ENCODE measurements at regions not wholly inside any gene's neighbourhood (a gene's known extent, or its start where the extent isn't known, plus 50 kb on each side); places are given as distances from the start of the nearest gene placed in this dataset.
"Not testable (repeated sequence)": the region's sequence is repeated elsewhere in the genome, so short reads cannot be mapped to it uniquely, and the experiment has no call there.

GRCh38 chr1:200496937-200497336 is 87.1 kb upstream of the ZNF281 start:
- H3K4me3 ChIP-seq (ENCODE audit: low read depth, low read length), result no peak overlapping the region
- H3K9me3 ChIP-seq (ENCODE audit: control insufficient read depth, insufficient read depth, low read length), result no peaks in the 10 kb centered on the region
- no peaks in the 10 kb centered on the region for H3K27me3 ChIP-seq (ENCODE audit: control insufficient read depth, insufficient read depth, low read length)
- no peak overlapping the region for H3K9ac ChIP-seq (ENCODE audit: low read depth, low read length)
- H3K4me1 ChIP-seq (ENCODE audit: control insufficient read depth, insufficient read depth, low read length), result no peaks in the 10 kb centered on the region
- no peaks in the 10 kb centered on the region for H3K36me3 ChIP-seq (ENCODE audit: control insufficient read depth, insufficient read depth, low read length)

- no peaks in the 10 kb centered on the region for H3K9me3 ChIP-seq (ENCODE audit: control insufficient read depth, insufficient read depth, low read length)
- H3K27me3 ChIP-seq (ENCODE audit: control insufficient read depth, insufficient read depth, low read length), result no peaks in the 10 kb centered on the region
- no peaks in the 10 kb centered on the region for H3K36me3 ChIP-seq (ENCODE audit: control insufficient read depth, insufficient read depth, low read length)
- H3K9ac ChIP-seq (ENCODE audit: low read depth, low read length), result no peak overlapping the region
- H3K4me1 ChIP-seq (ENCODE audit: control insufficient read depth, insufficient read depth, low read length), result no peaks in the 10 kb centered on the region
- no peak overlapping the region for H3K4me3 ChIP-seq (ENCODE audit: low read depth, low read length)
Measured at GRCh38 chr1:200495901-200496300, 86.1 kb upstream of the ZNF281 start.

GRCh38 chr1:200493344-200493743 is 83.5 kb upstream of the ZNF281 start:
- H3K4me3 ChIP-seq (ENCODE audit: low read depth, low read length), result no peak overlapping the region
- no peak overlapping the region for H3K9ac ChIP-seq (ENCODE audit: low read depth, low read length)
- H3K9me3 ChIP-seq (ENCODE audit: control insufficient read depth, insufficient read depth, low read length), result no peaks in the 10 kb centered on the region
- H3K27me3 ChIP-seq (ENCODE audit: control insufficient read depth, insufficient read depth, low read length), result no peaks in the 10 kb centered on the region
- no peaks in the 10 kb centered on the region for H3K36me3 ChIP-seq (ENCODE audit: control insufficient read depth, insufficient read depth, low read length)
- no peaks in the 10 kb centered on the region for H3K4me1 ChIP-seq (ENCODE audit: control insufficient read depth, insufficient read depth, low read length)

- Histone ChIP-seq H3K27me3 (ENCODE audit: control insufficient read depth, insufficient read depth, low read length) (no peaks in the 10 kb centered on the region), H3K36me3 (ENCODE audit: control insufficient read depth, insufficient read depth, low read length) (no peaks in the 10 kb centered on the region), H3K9ac (ENCODE audit: low read depth, low read length) (no peak overlapping the region), H3K9me3 (ENCODE audit: control insufficient read depth, insufficient read depth, low read length) (no peaks in the 10 kb centered on the region), H3K4me1 (ENCODE audit: control insufficient read depth, insufficient read depth, low read length) (no peaks in the 10 kb centered on the region), H3K4me3 (ENCODE audit: low read depth, low read length) (no peak overlapping the region)
Measured at GRCh38 chr1:200491103-200491502, 81.3 kb upstream of the ZNF281 start.

- H3K9me3 ChIP-seq (ENCODE audit: control insufficient read depth, insufficient read depth, low read length), result no peaks in the 10 kb centered on the region
- H3K27me3 ChIP-seq (ENCODE audit: control insufficient read depth, insufficient read depth, low read length), result no peaks in the 10 kb centered on the region
- no peaks in the 10 kb centered on the region for H3K4me1 ChIP-seq (ENCODE audit: control insufficient read depth, insufficient read depth, low read length)
- no peak overlapping the region for H3K4me3 ChIP-seq (ENCODE audit: low read depth, low read length)
- H3K9ac ChIP-seq (ENCODE audit: low read depth, low read length), result no peak overlapping the region
- H3K36me3 ChIP-seq (ENCODE audit: control insufficient read depth, insufficient read depth, low read length), result no peaks in the 10 kb centered on the region
Measured at GRCh38 chr1:200490183-200490582, 80.3 kb upstream of the ZNF281 start.

- Histone ChIP-seq H3K9me3 (ENCODE audit: control insufficient read depth, insufficient read depth, low read length) (no peaks in the 10 kb centered on the region), H3K36me3 (ENCODE audit: control insufficient read depth, insufficient read depth, low read length) (no peaks in the 10 kb centered on the region), H3K4me1 (ENCODE audit: control insufficient read depth, insufficient read depth, low read length) (peaks cover 3% of the 10 kb centered on the region), H3K27me3 (ENCODE audit: control insufficient read depth, insufficient read depth, low read length) (no peaks in the 10 kb centered on the region), H3K9ac (ENCODE audit: low read depth, low read length) (no peak overlapping the region), H3K4me3 (ENCODE audit: low read depth, low read length) (peak overlapping the region; percentile 30)
Measured at GRCh38 chr1:200488375-200489165, 78.7 kb upstream of the ZNF281 start.

GRCh38 chr1:200487650-200488049 is 77.8 kb upstream of the ZNF281 start:
- Histone ChIP-seq H3K27me3 (ENCODE audit: control insufficient read depth, insufficient read depth, low read length) (no peaks in the 10 kb centered on the region), H3K4me3 (ENCODE audit: low read depth, low read length) (no peak overlapping the region), H3K4me1 (ENCODE audit: control insufficient read depth, insufficient read depth, low read length) (peaks cover 3% of the 10 kb centered on the region), H3K36me3 (ENCODE audit: control insufficient read depth, insufficient read depth, low read length) (no peaks in the 10 kb centered on the region), H3K9me3 (ENCODE audit: control insufficient read depth, insufficient read depth, low read length) (no peaks in the 10 kb centered on the region), H3K9ac (ENCODE audit: low read depth, low read length) (no peak overlapping the region)

- Histone ChIP-seq H3K9me3 (ENCODE audit: control insufficient read depth, insufficient read depth, low read length) (no peaks in the 10 kb centered on the region), H3K36me3 (ENCODE audit: control insufficient read depth, insufficient read depth, low read length) (no peaks in the 10 kb centered on the region), H3K4me1 (ENCODE audit: control insufficient read depth, insufficient read depth, low read length) (peaks cover 3% of the 10 kb centered on the region), H3K9ac (ENCODE audit: low read depth, low read length) (no peak overlapping the region), H3K4me3 (ENCODE audit: low read depth, low read length) (no peak overlapping the region), H3K27me3 (ENCODE audit: control insufficient read depth, insufficient read depth, low read length) (no peaks in the 10 kb centered on the region)
Measured at GRCh38 chr1:200486634-200487033, 76.8 kb upstream of the ZNF281 start.

- not testable (repeated sequence) for H3K36me3 ChIP-seq (ENCODE audit: control insufficient read depth, insufficient read depth, low read length); H3K9me3 ChIP-seq (ENCODE audit: control insufficient read depth, insufficient read depth, low read length); H3K4me3 ChIP-seq (ENCODE audit: low read depth, low read length); H3K4me1 ChIP-seq (ENCODE audit: control insufficient read depth, insufficient read depth, low read length); H3K27me3 ChIP-seq (ENCODE audit: control insufficient read depth, insufficient read depth, low read length); H3K9ac ChIP-seq (ENCODE audit: low read depth, low read length)
Measured at GRCh38 chr1:200484438-200484946, 74.7 kb upstream of the ZNF281 start.

GRCh38 chr1:200483491-200484143 is 73.8 kb upstream of the ZNF281 start:
- Histone ChIP-seq H3K4me3 (ENCODE audit: low read depth, low read length) (no peak overlapping the region), H3K36me3 (ENCODE audit: control insufficient read depth, insufficient read depth, low read length) (no peaks in the 10 kb centered on the region), H3K9ac (ENCODE audit: low read depth, low read length) (no peak overlapping the region), H3K9me3 (ENCODE audit: control insufficient read depth, insufficient read depth, low read length) (no peaks in the 10 kb centered on the region), H3K4me1 (ENCODE audit: control insufficient read depth, insufficient read depth, low read length) (peaks cover 3% of the 10 kb centered on the region), H3K27me3 (ENCODE audit: control insufficient read depth, insufficient read depth, low read length) (no peaks in the 10 kb centered on the region)

GRCh38 chr1:200480964-200481363 is 71.1 kb upstream of the ZNF281 start:
- no peaks in the 10 kb centered on the region for H3K27me3 ChIP-seq (ENCODE audit: control insufficient read depth, insufficient read depth, low read length)
- no peak overlapping the region for H3K9ac ChIP-seq (ENCODE audit: low read depth, low read length)
- peaks cover 3% of the 10 kb centered on the region for H3K4me1 ChIP-seq (ENCODE audit: control insufficient read depth, insufficient read depth, low read length)
- no peaks in the 10 kb centered on the region for H3K36me3 ChIP-seq (ENCODE audit: control insufficient read depth, insufficient read depth, low read length)
- H3K4me3 ChIP-seq (ENCODE audit: low read depth, low read length), result no peak overlapping the region
- H3K9me3 ChIP-seq (ENCODE audit: control insufficient read depth, insufficient read depth, low read length), result no peaks in the 10 kb centered on the region

GRCh38 chr1:200479816-200480215 is 70.0 kb upstream of the ZNF281 start:
- no peaks in the 10 kb centered on the region for H3K9me3 ChIP-seq (ENCODE audit: control insufficient read depth, insufficient read depth, low read length)
- no peaks in the 10 kb centered on the region for H3K36me3 ChIP-seq (ENCODE audit: control insufficient read depth, insufficient read depth, low read length)
- no peak overlapping the region for H3K9ac ChIP-seq (ENCODE audit: low read depth, low read length)
- H3K27me3 ChIP-seq (ENCODE audit: control insufficient read depth, insufficient read depth, low read length), result no peaks in the 10 kb centered on the region
- no peak overlapping the region for H3K4me3 ChIP-seq (ENCODE audit: low read depth, low read length)
- H3K4me1 ChIP-seq (ENCODE audit: control insufficient read depth, insufficient read depth, low read length), result peaks cover 3% of the 10 kb centered on the region
